ENCODE measurements at regions not wholly inside any gene's neighbourhood (a gene's known extent, or its start where the extent isn't known, plus 50 kb on each side); places are given as distances from the start of the nearest gene placed in this dataset.

DNA sequence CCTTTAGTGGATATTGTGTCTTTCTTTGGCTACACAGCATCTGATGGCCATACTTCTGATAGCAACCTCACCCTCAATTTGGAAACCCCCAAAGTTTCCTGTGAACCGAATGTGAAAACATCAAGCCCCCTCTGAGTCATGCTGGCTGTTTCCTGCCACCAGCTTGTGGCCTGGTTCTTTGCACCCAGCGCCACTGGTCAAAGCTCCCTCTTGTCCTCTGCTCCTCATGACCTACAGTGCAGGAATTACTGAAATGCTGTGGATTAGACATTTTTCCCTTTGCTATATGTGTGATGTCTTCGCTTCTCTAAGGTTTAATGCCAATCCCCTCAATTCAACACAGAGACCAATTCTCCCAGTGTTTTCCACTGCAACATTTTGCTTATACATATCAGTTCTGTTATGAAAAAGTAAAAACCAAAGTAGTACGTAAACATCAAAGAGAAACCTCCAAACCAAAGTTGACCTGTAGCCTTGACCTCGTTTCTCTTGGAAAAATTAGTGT is 224.0 kb upstream of the TENM3 start (continued):
- TF ChIP-seq FOXK2 (IDR thresholded peaks at IDR 0.05) (no peak), CREM (IDR thresholded peaks at IDR 0.05; ENCODE audit: low read depth) (peak; percentile 79), ZSCAN29 (IDR thresholded peaks at IDR 0.05) (no peak), NR2C2 (IDR thresholded peaks at IDR 0.05; ENCODE audit: borderline replicate concordance, control insufficient read depth, insufficient read length, low read depth) (no peak), FOS (IDR thresholded peaks at IDR 0.05; ENCODE audit: borderline replicate concordance, extremely low read depth, insufficient read length) (no peak), TBL1XR1 (IDR thresholded peaks at IDR 0.05; ENCODE audit: low read depth, low read length) (no peak), NFIC (IDR thresholded peaks at IDR 0.05; ENCODE audit: low read depth, low read length) (peak; percentile 94), IRF3 (IDR thresholded peaks at IDR 0.05) (no peak), EED (IDR thresholded peaks at IDR 0.05; ENCODE audit: low read depth) (peak; percentile 87), SUZ12 (IDR thresholded peaks at IDR 0.05; ENCODE audit: unreplicated experiment) (no peak), RB1 (IDR thresholded peaks at IDR 0.05; ENCODE audit: borderline replicate concordance) (no peak), CHD2 (IDR thresholded peaks at IDR 0.05; ENCODE audit: borderline replicate concordance, low read depth, low read length) (no peak), PRDM15 (CRISPR knock-in tag; IDR thresholded peaks at IDR 0.05) (no peak), LARP7 (IDR thresholded peaks at IDR 0.05) (no peak), WRNIP1 (IDR thresholded peaks at IDR 0.05; ENCODE audit: borderline replicate concordance, low read depth, low read length) (no peak), EGR1 (IDR thresholded peaks at IDR 0.05; ENCODE audit: borderline replicate concordance in 1 of 2, low read depth in 2 of 2, low read length in 2 of 2) (no peak; a peak in 1 of 3 replicates), POLR2AphosphoS5 (IDR thresholded peaks at IDR 0.05; ENCODE audit: low read length) (0 out of 2 replicates have a peak, but pooled peaks have one; percentile 29), ASH2L (IDR thresholded peaks at IDR 0.05; ENCODE audit: borderline replicate concordance, low read depth) (no peak), SRF (IDR thresholded peaks at IDR 0.05; ENCODE audit: low read depth in 2 of 2, low read length in 2 of 2) (no peak), NRF1 (conservative IDR thresholded peaks at IDR 0.05; ENCODE audit: low read depth, low read length) (no peak), ZBED1 (IDR thresholded peaks at IDR 0.05; ENCODE audit: borderline replicate concordance) (peak; percentile 79; the same call in 1 of the 2 replicates), RUNX3 (IDR thresholded peaks at IDR 0.05; ENCODE audit: low read length) (peak; percentile 86), GABPA (IDR thresholded peaks at IDR 0.05; ENCODE audit: low read depth) (0 out of 2 replicates have a peak, but pooled peaks have one; percentile 30), BRCA1 (IDR thresholded peaks at IDR 0.05; ENCODE audit: low read depth, low read length) (no peak)
- TF ChIP-seq, protein P1, sequence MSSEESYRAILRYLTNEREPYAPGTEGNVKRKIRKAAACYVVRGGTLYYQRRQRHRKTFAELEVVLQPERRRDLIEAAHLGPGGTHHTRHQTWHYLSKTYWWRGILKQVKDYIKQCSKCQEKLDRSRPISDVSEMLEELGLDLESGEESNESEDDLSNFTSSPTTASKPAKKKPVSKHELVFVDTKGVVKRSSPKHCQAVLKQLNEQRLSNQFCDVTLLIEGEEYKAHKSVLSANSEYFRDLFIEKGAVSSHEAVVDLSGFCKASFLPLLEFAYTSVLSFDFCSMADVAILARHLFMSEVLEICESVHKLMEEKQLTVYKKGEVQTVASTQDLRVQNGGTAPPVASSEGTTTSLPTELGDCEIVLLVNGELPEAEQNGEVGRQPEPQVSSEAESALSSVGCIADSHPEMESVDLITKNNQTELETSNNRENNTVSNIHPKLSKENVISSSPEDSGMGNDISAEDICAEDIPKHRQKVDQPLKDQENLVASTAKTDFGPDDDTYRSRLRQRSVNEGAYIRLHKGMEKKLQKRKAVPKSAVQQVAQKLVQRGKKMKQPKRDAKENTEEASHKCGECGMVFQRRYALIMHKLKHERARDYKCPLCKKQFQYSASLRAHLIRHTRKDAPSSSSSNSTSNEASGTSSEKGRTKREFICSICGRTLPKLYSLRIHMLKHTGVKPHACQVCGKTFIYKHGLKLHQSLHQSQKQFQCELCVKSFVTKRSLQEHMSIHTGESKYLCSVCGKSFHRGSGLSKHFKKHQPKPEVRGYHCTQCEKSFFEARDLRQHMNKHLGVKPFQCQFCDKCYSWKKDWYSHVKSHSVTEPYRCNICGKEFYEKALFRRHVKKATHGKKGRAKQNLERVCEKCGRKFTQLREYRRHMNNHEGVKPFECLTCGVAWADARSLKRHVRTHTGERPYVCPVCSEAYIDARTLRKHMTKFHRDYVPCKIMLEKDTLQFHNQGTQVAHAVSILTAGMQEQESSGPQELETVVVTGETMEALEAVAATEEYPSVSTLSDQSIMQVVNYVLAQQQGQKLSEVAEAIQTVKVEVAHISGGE (CRISPR knock-in tag; IDR thresholded peaks at IDR 0.05), result no peak

Data from GM12878 (cell line).